ENCODE measurements at regions not wholly inside any gene's neighbourhood (a gene's known extent, or its start where the extent isn't known, plus 50 kb on each side); places are given as distances from the start of the nearest gene placed in this dataset.

GRCh38 chr14:106187216-106187615 is 660.8 kb downstream of the TMEM121 start:
- TF ChIP-seq, protein P1, sequence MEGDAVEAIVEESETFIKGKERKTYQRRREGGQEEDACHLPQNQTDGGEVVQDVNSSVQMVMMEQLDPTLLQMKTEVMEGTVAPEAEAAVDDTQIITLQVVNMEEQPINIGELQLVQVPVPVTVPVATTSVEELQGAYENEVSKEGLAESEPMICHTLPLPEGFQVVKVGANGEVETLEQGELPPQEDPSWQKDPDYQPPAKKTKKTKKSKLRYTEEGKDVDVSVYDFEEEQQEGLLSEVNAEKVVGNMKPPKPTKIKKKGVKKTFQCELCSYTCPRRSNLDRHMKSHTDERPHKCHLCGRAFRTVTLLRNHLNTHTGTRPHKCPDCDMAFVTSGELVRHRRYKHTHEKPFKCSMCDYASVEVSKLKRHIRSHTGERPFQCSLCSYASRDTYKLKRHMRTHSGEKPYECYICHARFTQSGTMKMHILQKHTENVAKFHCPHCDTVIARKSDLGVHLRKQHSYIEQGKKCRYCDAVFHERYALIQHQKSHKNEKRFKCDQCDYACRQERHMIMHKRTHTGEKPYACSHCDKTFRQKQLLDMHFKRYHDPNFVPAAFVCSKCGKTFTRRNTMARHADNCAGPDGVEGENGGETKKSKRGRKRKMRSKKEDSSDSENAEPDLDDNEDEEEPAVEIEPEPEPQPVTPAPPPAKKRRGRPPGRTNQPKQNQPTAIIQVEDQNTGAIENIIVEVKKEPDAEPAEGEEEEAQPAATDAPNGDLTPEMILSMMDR (IDR thresholded peaks at IDR 0.05): no peak
- TF ChIP-seq POLR2A (IDR thresholded peaks at IDR 0.05): no peak

All from testis (tissue), 2 donors.